ENCODE measurements at regions not wholly inside any gene's neighbourhood (a gene's known extent, or its start where the extent isn't known, plus 50 kb on each side); places are given as distances from the start of the nearest gene placed in this dataset.

- H3K4me3 ChIP-seq: no peak overlapping the region
- no peaks in the 10 kb centered on the region for H3K9me3 ChIP-seq
- no peaks in the 10 kb centered on the region for H3K4me1 ChIP-seq
- DNase-seq (ENCODE audit: low spot score in 2 of 2): no peak
- TF ChIP-seq POLR2A (IDR thresholded peaks at IDR 0.05): no peak
- no peak for TF ChIP-seq POLR2AphosphoS5 (IDR thresholded peaks at IDR 0.05)
- no peak for TF ChIP-seq CTCF (IDR thresholded peaks at IDR 0.05)
- intact Hi-C loops (cut with DNase I; ENCODE audit: low total_unique reads): no loop called here
- H3K27ac ChIP-seq: no peak overlapping the region
- H3K36me3 ChIP-seq: no peaks in the 10 kb centered on the region
- no peaks in the 10 kb centered on the region for H3K27me3 ChIP-seq
Measured at GRCh38 chr3:22507709-22508108, 695.4 kb upstream of the UBE2E2 start.

- Histone ChIP-seq H3K36me3 (no peaks in the 10 kb centered on the region), H3K9me3 (no peaks in the 10 kb centered on the region), H3K27ac (no peak overlapping the region), H3K27me3 (no peaks in the 10 kb centered on the region), H3K4me3 (no peak overlapping the region), H3K4me1 (no peaks in the 10 kb centered on the region)
- no peak for DNase-seq (ENCODE audit: low spot score in 2 of 2)
- TF ChIP-seq CTCF (IDR thresholded peaks at IDR 0.05) (no peak), POLR2AphosphoS5 (IDR thresholded peaks at IDR 0.05) (no peak), POLR2A (IDR thresholded peaks at IDR 0.05) (no peak)
- intact Hi-C loops (cut with DNase I; ENCODE audit: low total_unique reads): no loop called here
Measured at GRCh38 chr3:22523925-22524324, 679.2 kb upstream of the UBE2E2 start.

GRCh38 chr3:22526266-22526837, 676.8 kb upstream of the UBE2E2 start:
- no peak for DNase-seq (ENCODE audit: low spot score in 2 of 2)
- H3K27me3 ChIP-seq: no peaks in the 10 kb centered on the region
- no peaks in the 10 kb centered on the region for H3K4me1 ChIP-seq
- intact Hi-C loops (cut with DNase I; ENCODE audit: low total_unique reads): no loop called here
- H3K4me3 ChIP-seq: no peak overlapping the region
- no peaks in the 10 kb centered on the region for H3K36me3 ChIP-seq
- TF ChIP-seq POLR2A (IDR thresholded peaks at IDR 0.05) (no peak), POLR2AphosphoS5 (IDR thresholded peaks at IDR 0.05) (no peak), CTCF (IDR thresholded peaks at IDR 0.05) (no peak)
- H3K27ac ChIP-seq: no peak overlapping the region
- no peaks in the 10 kb centered on the region for H3K9me3 ChIP-seq

GRCh38 chr3:22536541-22536940, 666.6 kb upstream of the UBE2E2 start:
- Histone ChIP-seq H3K27ac (no peak overlapping the region), H3K4me1 (no peaks in the 10 kb centered on the region), H3K9me3 (no peaks in the 10 kb centered on the region), H3K4me3 (no peak overlapping the region), H3K27me3 (no peaks in the 10 kb centered on the region), H3K36me3 (no peaks in the 10 kb centered on the region)
- intact Hi-C loops (cut with DNase I; ENCODE audit: low total_unique reads): no loop called here
- TF ChIP-seq POLR2AphosphoS5 (IDR thresholded peaks at IDR 0.05): no peak
- no peak for TF ChIP-seq POLR2A (IDR thresholded peaks at IDR 0.05)
- TF ChIP-seq CTCF (IDR thresholded peaks at IDR 0.05): no peak
- DNase-seq (ENCODE audit: low spot score in 2 of 2): no peak

DNA sequence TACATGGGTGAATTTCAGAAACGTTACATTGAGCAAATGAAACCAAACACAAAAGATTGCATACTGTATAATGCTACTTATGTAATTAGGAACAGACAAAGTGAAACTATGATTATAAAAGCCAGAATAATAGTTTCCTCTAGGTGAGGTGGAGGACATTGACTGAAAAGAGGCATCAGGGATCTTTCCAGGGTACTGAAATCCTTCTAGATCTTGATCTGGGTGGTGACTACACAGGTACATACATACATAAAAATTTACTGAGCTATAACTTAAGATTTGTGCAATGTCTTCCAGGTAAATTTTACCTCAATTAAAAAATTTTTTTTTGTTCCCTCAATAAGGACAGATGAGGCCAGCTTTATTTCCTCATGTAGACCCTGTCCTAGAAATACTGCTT, 665.6 kb upstream of the UBE2E2 start:
- Histone ChIP-seq H3K36me3 (no peaks in the 10 kb centered on the region), H3K9me3 (no peaks in the 10 kb centered on the region), H3K27ac (no peak overlapping the region), H3K4me3 (no peak overlapping the region), H3K4me1 (no peaks in the 10 kb centered on the region), H3K27me3 (no peaks in the 10 kb centered on the region)
- TF ChIP-seq CTCF (IDR thresholded peaks at IDR 0.05) (no peak), POLR2AphosphoS5 (IDR thresholded peaks at IDR 0.05) (no peak), POLR2A (IDR thresholded peaks at IDR 0.05) (no peak)
- DNase-seq (ENCODE audit: low spot score in 2 of 2): no peak
- intact Hi-C loops (cut with DNase I; ENCODE audit: low total_unique reads): no loop called here
